Astrocyte (in vitro differentiated cells and primary cell): ENCODE measurements at regions not wholly inside any gene's neighbourhood (a gene's known extent, or its start where the extent isn't known, plus 50 kb on each side); places are given as distances from the start of the nearest gene placed in this dataset.
A peak's percentile ranks its signal among the peaks of the same experiment; 100 is the strongest.

ENCODE experiments used
- DNase-seq: peaks from one replicate; pipeline ENCODE4 v3.0.0-alpha.2; 2010; ENCODE audit warnings: low read depth
- FAIRE-seq: peaks from 2 replicates; lab custom pipeline; 2011; peaks lifted over from hg19 to GRCh38; lab: Jason Lieb, UNC
- H2AFZ ChIP-seq: 2 replicates; pipeline ENCODE4 v1.6.0; 2012; ENCODE audit warnings: low read depth, low read length, inconsistent platforms
- H3K27ac ChIP-seq: 2 replicates; pipeline ENCODE4 v1.5.1; 2011; ENCODE audit warnings: low read depth, low read length, inconsistent platforms
- H3K27me3 ChIP-seq: 2 replicates; pipeline ENCODE4 v1.6.0; 2011; ENCODE audit warnings: low read length, inconsistent platforms; ENCODE audit not compliant: insufficient read depth
- H3K36me3 ChIP-seq: 2 replicates; pipeline ENCODE4 v1.5.1; 2011; ENCODE audit warnings: low read length, inconsistent platforms; ENCODE audit not compliant: insufficient read depth
- H3K4me1 ChIP-seq: 2 replicates; pipeline ENCODE4 v1.5.1; 2011; ENCODE audit warnings: low read length, inconsistent platforms; ENCODE audit not compliant: insufficient read depth
- H3K4me2 ChIP-seq: 2 replicates; pipeline ENCODE4 v1.6.0; 2012; ENCODE audit warnings: low read length, inconsistent platforms
- H3K4me3 ChIP-seq: 2 replicates; pipeline ENCODE4 v1.5.1; 2011; ENCODE audit warnings: low read depth, mild to moderate bottlenecking, low read length, inconsistent platforms; ENCODE audit not compliant: insufficient read depth
- H3K79me2 ChIP-seq: 2 replicates; pipeline ENCODE4 v1.6.0; 2012; ENCODE audit warnings: mild to moderate bottlenecking, low read length, inconsistent platforms; ENCODE audit not compliant: insufficient read depth
- H3K9ac ChIP-seq: 2 replicates; pipeline ENCODE4 v1.6.0; 2012; ENCODE audit warnings: mild to moderate bottlenecking, low read length, inconsistent platforms
- H3K9me3 ChIP-seq: 2 replicates; pipeline ENCODE4 v1.5.1; 2012; ENCODE audit warnings: low read depth, mild to moderate bottlenecking, low read length, inconsistent platforms; ENCODE audit not compliant: insufficient read depth
- H4K20me1 ChIP-seq: 2 replicates; pipeline ENCODE4 v1.6.0; 2012; ENCODE audit warnings: low read length, inconsistent platforms; ENCODE audit not compliant: insufficient read depth
- H3K27ac Mint-ChIP-seq: one replicate; pipeline ENCODE4 v1.8.0; 2021; ENCODE audit warnings: mild to moderate bottlenecking, mixed read lengths; ENCODE audit not compliant: unreplicated experiment
- H3K27me3 Mint-ChIP-seq: one replicate; pipeline ENCODE4 v1.8.0; 2021; ENCODE audit warnings: low read depth, mixed read lengths; ENCODE audit not compliant: unreplicated experiment
- H3K36me3 Mint-ChIP-seq: one replicate; pipeline ENCODE4 v1.8.0; 2021; ENCODE audit warnings: low read depth, mixed read lengths; ENCODE audit not compliant: unreplicated experiment
- H3K4me1 Mint-ChIP-seq: one replicate; pipeline ENCODE4 v1.8.0; 2021; ENCODE audit warnings: low read depth, mixed read lengths; ENCODE audit not compliant: unreplicated experiment
- H3K4me3 Mint-ChIP-seq: one replicate; pipeline ENCODE4 v1.8.0; 2021; ENCODE audit warnings: mild to moderate bottlenecking, moderate library complexity, mixed read lengths; ENCODE audit not compliant: unreplicated experiment
- H3K9me3 Mint-ChIP-seq: one replicate; pipeline ENCODE4 v1.8.0; 2021; ENCODE audit warnings: mild to moderate bottlenecking, mixed read lengths; ENCODE audit not compliant: unreplicated experiment
- CTCF ChIP-seq: IDR thresholded peaks from 2 replicates; pipeline ENCODE4 v1.5.1; 2011; ENCODE audit warnings: low read depth, mild to moderate bottlenecking, inconsistent platforms, low read length, moderate library complexity; ENCODE audit not compliant: insufficient read depth
- EZH2 ChIP-seq: IDR thresholded peaks from 2 replicates; pipeline ENCODE4 v1.6.1; 2012; ENCODE audit warnings: mild to moderate bottlenecking, low read length, inconsistent platforms; ENCODE audit not compliant: insufficient read depth

DNA sequence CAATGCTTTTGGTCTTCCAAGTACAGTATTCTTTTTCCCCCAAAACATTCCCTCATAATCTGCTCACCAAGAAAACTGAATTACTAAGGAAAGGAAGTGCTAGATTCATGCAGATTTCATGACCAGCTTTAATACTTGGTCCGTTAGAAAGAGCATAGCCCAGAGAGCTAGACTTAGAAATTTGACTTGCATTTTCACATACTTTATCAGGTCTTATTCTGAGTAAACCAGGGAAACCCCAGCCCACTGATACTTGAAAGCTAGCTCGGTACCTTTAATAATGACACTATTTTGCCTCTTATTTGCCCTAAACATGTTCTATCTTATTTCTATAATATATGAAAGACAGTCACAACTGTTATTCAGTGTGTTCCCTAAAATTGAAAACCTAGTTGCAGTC is 204.5 kb downstream of the TTLL7 start:
- H3K27me3 ChIP-seq: no peaks in the 10 kb centered on the region
- no peaks in the 10 kb centered on the region for H4K20me1 ChIP-seq
- H3K4me3 Mint-ChIP-seq: no peak overlapping the region
- H3K79me2 ChIP-seq: no peaks in the 10 kb centered on the region
- no peak overlapping the region for H2AFZ ChIP-seq
- FAIRE-seq (no peak), DNase-seq (no peak)
- no peaks in the 10 kb centered on the region for H3K27me3 Mint-ChIP-seq
- H3K4me1 Mint-ChIP-seq: peaks cover 28% of the 10 kb centered on the region
- no peaks in the 10 kb centered on the region for H3K36me3 Mint-ChIP-seq
- H3K9me3 Mint-ChIP-seq: no peaks in the 10 kb centered on the region
- no peak overlapping the region for H3K4me3 ChIP-seq
- H3K36me3 ChIP-seq: no peaks in the 10 kb centered on the region
- H3K9me3 ChIP-seq: no peaks in the 10 kb centered on the region
- TF ChIP-seq CTCF: no peak
- TF ChIP-seq EZH2: no peak
- H3K4me1 ChIP-seq: no peaks in the 10 kb centered on the region
- no peak overlapping the region for H3K27ac ChIP-seq
- H3K27ac Mint-ChIP-seq: no peak overlapping the region
- no peak overlapping the region for H3K4me2 ChIP-seq
- no peak overlapping the region for H3K9ac ChIP-seq

GRCh38 chr1:83791821-83792437 is 207.0 kb downstream of the TTLL7 start:
- no peak for TF ChIP-seq CTCF
- TF ChIP-seq EZH2: no peak
- Mint-ChIP-seq H3K4me1 (peaks cover 26% of the 10 kb centered on the region), H3K4me3 (no peak overlapping the region), H3K9me3 (no peaks in the 10 kb centered on the region), H3K27ac (peak overlapping the region; percentile 77), H3K36me3 (no peaks in the 10 kb centered on the region), H3K27me3 (no peaks in the 10 kb centered on the region)
- Histone ChIP-seq H3K4me3 (no peak overlapping the region), H3K9me3 (no peaks in the 10 kb centered on the region), H3K9ac (no peak overlapping the region), H3K4me1 (no peaks in the 10 kb centered on the region), H3K27me3 (no peaks in the 10 kb centered on the region), H4K20me1 (no peaks in the 10 kb centered on the region), H3K27ac (no peak overlapping the region), H2AFZ (no peak overlapping the region), H3K79me2 (no peaks in the 10 kb centered on the region), H3K36me3 (no peaks in the 10 kb centered on the region), H3K4me2 (no peak overlapping the region)
- FAIRE-seq (no peak), DNase-seq (peak; percentile 38)

DNA sequence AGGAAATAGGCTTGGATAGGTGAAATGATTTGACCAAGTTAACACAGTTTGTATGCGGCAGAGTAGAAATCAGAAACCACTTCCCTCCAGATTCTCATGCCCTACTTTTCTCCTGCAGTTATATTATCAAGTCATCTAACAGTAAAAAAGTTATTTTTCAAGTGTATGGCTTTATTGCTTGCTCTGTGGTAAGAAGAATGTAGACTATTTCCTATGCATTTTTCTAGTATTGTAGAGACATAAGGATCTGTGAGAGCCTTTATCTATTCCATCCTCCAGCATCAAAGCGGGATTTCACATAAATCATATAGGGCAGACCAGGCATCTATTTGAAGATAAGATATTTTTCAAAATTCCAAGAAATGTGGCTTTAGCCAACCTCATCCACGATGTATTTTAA is 208.5 kb downstream of the TTLL7 start:
- H3K4me3 ChIP-seq: no peak overlapping the region
- H3K79me2 ChIP-seq: no peaks in the 10 kb centered on the region
- DNase-seq: no peak
- H3K9me3 Mint-ChIP-seq: no peaks in the 10 kb centered on the region
- H3K27me3 Mint-ChIP-seq: no peaks in the 10 kb centered on the region
- no peaks in the 10 kb centered on the region for H3K9me3 ChIP-seq
- no peak overlapping the region for H3K9ac ChIP-seq
- no peak overlapping the region for H2AFZ ChIP-seq
- H3K4me1 ChIP-seq: no peaks in the 10 kb centered on the region
- H3K4me3 Mint-ChIP-seq: no peak overlapping the region
- no peak for FAIRE-seq
- no peaks in the 10 kb centered on the region for H4K20me1 ChIP-seq
- peaks cover 22% of the 10 kb centered on the region for H3K4me1 Mint-ChIP-seq
- no peak for TF ChIP-seq EZH2
- TF ChIP-seq CTCF: no peak
- no peaks in the 10 kb centered on the region for H3K36me3 ChIP-seq
- no peaks in the 10 kb centered on the region for H3K36me3 Mint-ChIP-seq
- H3K27ac Mint-ChIP-seq: peak overlapping the region; percentile 5
- H3K27me3 ChIP-seq: no peaks in the 10 kb centered on the region
- no peak overlapping the region for H3K27ac ChIP-seq
- no peak overlapping the region for H3K4me2 ChIP-seq
